ENCODE measurements at regions not wholly inside any gene's neighbourhood (a gene's known extent, or its start where the extent isn't known, plus 50 kb on each side); places are given as distances from the start of the nearest gene placed in this dataset.

- Mint-ChIP-seq H3K36me3 (ENCODE audit: low read depth) (no peaks in the 10 kb centered on the region), H3K9me3 (no peaks in the 10 kb centered on the region), H3K27ac (peak overlapping the region in 2 of 3 experiments; percentile 2 to 44), H3K27me3 (ENCODE audit: low read depth) (no peaks in the 10 kb centered on the region), H3K4me1 (peaks cover 4% of the 10 kb centered on the region), H3K4me3 (no peak overlapping the region)
- no peak for TF ChIP-seq CTCF (IDR thresholded peaks at IDR 0.05; ENCODE audit: unreplicated experiment in 3 of 3)
Measured at GRCh38 chr2:122652670-122653069, 897.2 kb downstream of the TSN start.

GRCh38 chr2:122656403-122656802, 901.0 kb downstream of the TSN start:
- TF ChIP-seq CTCF (IDR thresholded peaks at IDR 0.05; ENCODE audit: unreplicated experiment in 3 of 3): no peak
- H3K9me3 Mint-ChIP-seq: no peaks in the 10 kb centered on the region
- H3K4me1 Mint-ChIP-seq: peaks cover 17% of the 10 kb centered on the region
- no peak overlapping the region for H3K27ac Mint-ChIP-seq
- no peaks in the 10 kb centered on the region for H3K36me3 Mint-ChIP-seq (ENCODE audit: low read depth)
- no peak overlapping the region for H3K4me3 Mint-ChIP-seq
- H3K27me3 Mint-ChIP-seq (ENCODE audit: low read depth): peaks cover 19% of the 10 kb centered on the region

GRCh38 chr2:122660786-122661634, 905.6 kb downstream of the TSN start:
- peak overlapping the region; percentile 61 to 76 (median 74) for H3K4me3 Mint-ChIP-seq
- peaks cover 41% of the 10 kb centered on the region for H3K27me3 Mint-ChIP-seq (ENCODE audit: low read depth)
- no peaks in the 10 kb centered on the region for H3K9me3 Mint-ChIP-seq
- H3K27ac Mint-ChIP-seq: peak overlapping the region in 1 of 3 experiments; percentile 2
- no peaks in the 10 kb centered on the region for H3K36me3 Mint-ChIP-seq (ENCODE audit: low read depth)
- H3K4me1 Mint-ChIP-seq: peaks cover 13% of the 10 kb centered on the region
- TF ChIP-seq CTCF (IDR thresholded peaks at IDR 0.05; ENCODE audit: unreplicated experiment in 3 of 3): no peak

GRCh38 chr2:122663620-122664019, 908.2 kb downstream of the TSN start:
- Mint-ChIP-seq H3K36me3 (ENCODE audit: low read depth) (no peaks in the 10 kb centered on the region), H3K27me3 (ENCODE audit: low read depth) (peaks cover 41% of the 10 kb centered on the region), H3K27ac (no peak overlapping the region), H3K4me1 (peaks cover 13% of the 10 kb centered on the region), H3K4me3 (no peak overlapping the region), H3K9me3 (no peaks in the 10 kb centered on the region)
- TF ChIP-seq CTCF (IDR thresholded peaks at IDR 0.05; ENCODE audit: unreplicated experiment in 3 of 3): no peak

- Mint-ChIP-seq H3K4me1 (peaks cover 5% of the 10 kb centered on the region), H3K9me3 (no peaks in the 10 kb centered on the region), H3K27me3 (ENCODE audit: low read depth) (peaks cover 2% of the 10 kb centered on the region), H3K36me3 (ENCODE audit: low read depth) (no peaks in the 10 kb centered on the region), H3K4me3 (no peak overlapping the region), H3K27ac (no peak overlapping the region)
- no peak for TF ChIP-seq CTCF (IDR thresholded peaks at IDR 0.05; ENCODE audit: unreplicated experiment in 3 of 3)
Measured at GRCh38 chr2:122669627-122670026, 914.2 kb downstream of the TSN start.

- Mint-ChIP-seq H3K4me1 (peaks cover 5% of the 10 kb centered on the region), H3K9me3 (no peaks in the 10 kb centered on the region), H3K4me3 (no peak overlapping the region), H3K27ac (no peak overlapping the region), H3K27me3 (ENCODE audit: low read depth) (no peaks in the 10 kb centered on the region), H3K36me3 (ENCODE audit: low read depth) (no peaks in the 10 kb centered on the region)
- no peak for TF ChIP-seq CTCF (IDR thresholded peaks at IDR 0.05; ENCODE audit: unreplicated experiment in 3 of 3)
Measured at GRCh38 chr2:122670897-122671296, 915.4 kb downstream of the TSN start.
